Pancreas (tissue), 10 donors: ENCODE measurements at regions not wholly inside any gene's neighbourhood (a gene's known extent, or its start where the extent isn't known, plus 50 kb on each side); places are given as distances from the start of the nearest gene placed in this dataset.

Experiments
- ATAC-seq, 4 donors: fragments of 200-7000 bp; cut with Tn5 transposase; one replicate each; pipeline versions ENCODE4 v1.8.0 to v1.9.1; 2020; ENCODE audit warnings: mild to moderate bottlenecking in 4 of 4, moderate library complexity in 4 of 4
- DNase-seq, 6 donors: peaks; one replicate each; pipeline ENCODE4 v3.0.0-alpha.2; 2020
- FAIRE-seq: peaks from 2 replicates; lab custom pipeline; 2012; peaks lifted over from hg19 to GRCh38; lab: Jason Lieb, UNC
- H3K27ac ChIP-seq, 4 donors: fragments of 200-600 bp; sonication (generic); 1 replicate in 3 of 4; 2 replicates in 1 of 4; pipeline versions ENCODE4 v1.5.0 to v1.8.0; 2020
- H3K27me3 ChIP-seq, 4 donors: fragments of 200-600 bp; one replicate each; pipeline ENCODE4 v1.8.0; 2021
- H3K36me3 ChIP-seq, 3 donors: fragments of 200-600 bp; sonication (generic) in 1 of 3; one replicate each; pipeline versions ENCODE4 v1.5.0 to v1.8.0; 2020 to 2021
- H3K4me1 ChIP-seq, 3 donors: fragments of 200-600 bp; one replicate each; pipeline ENCODE4 v1.8.0; 2021
- H3K4me3 ChIP-seq, 4 donors: fragments of 200-600 bp; sonication (generic) in 2 of 4; one replicate each; pipeline versions ENCODE4 v1.5.0 to v1.8.0; 2020 to 2021
- H3K9me3 ChIP-seq, 4 donors: fragments of 200-600 bp; one replicate each; pipeline ENCODE4 v1.8.0; 2021
- WGBS, 2 donors: extraction: QIAGEN DNeasy Blood & Tissue Kit; methylation state at CpG; one replicate each; pipeline ENCODE4 v1.1.7; 2013; 5-methylcytosine and 5-hydroxymethylcytosine counted together
- intact Hi-C, 3 donors: fragments of 100-400 bp; cut with DNase I; formaldehyde crosslinking; loops; one replicate each; pipeline versions ENCODE4 v1.11.1 to v1.14.2; 2022
- TF ChIP-seq, protein P1 (sequence below), 4 donors: fragments of 200-600 bp; sonication (generic) in 3 of 4; IDR thresholded peaks; one replicate each; pipeline versions ENCODE4 v1.5.0 to v1.8.0; 2021; ENCODE audit warnings: antibody characterized with exemption in 4 of 4
- donor health status: healthy with polysubstance abuse.
- donor health status: DM: no; HTN: no; CAD: no; lungs with moderate emphysema.
- donor health status: DM: no; HTN: no; CAD: no.
- donor health status: control.
- donor health status: control.
- donor health status: Bipolar disorder and iron deficiency.
- donor health status: DM: yes; HTN: yes; CAD: no.
- donor health status: DM: no; HTN: no; CAD: no.
- donor health status: DM: no; HTN: no; CAD: no.
- donor health status: DM: yes; HTN: yes; CAD: no.

- H3K9me3 ChIP-seq, result no peaks in the 10 kb centered on the region
- no peak overlapping the region for H3K4me3 ChIP-seq
- no peaks in the 10 kb centered on the region for H3K27me3 ChIP-seq
- intact Hi-C loops, result no loop called here
- WGBS, 2 donors, result 81 to 88% methylated on average over 4 of the region's 4 CpGs
- no peak for DNase-seq
- no peaks in the 10 kb centered on the region for H3K4me1 ChIP-seq
- ATAC-seq, result no peak
- H3K27ac ChIP-seq, result no peak overlapping the region
- no peak for FAIRE-seq
- H3K36me3 ChIP-seq, result no peaks in the 10 kb centered on the region
- TF ChIP-seq, protein P1, sequence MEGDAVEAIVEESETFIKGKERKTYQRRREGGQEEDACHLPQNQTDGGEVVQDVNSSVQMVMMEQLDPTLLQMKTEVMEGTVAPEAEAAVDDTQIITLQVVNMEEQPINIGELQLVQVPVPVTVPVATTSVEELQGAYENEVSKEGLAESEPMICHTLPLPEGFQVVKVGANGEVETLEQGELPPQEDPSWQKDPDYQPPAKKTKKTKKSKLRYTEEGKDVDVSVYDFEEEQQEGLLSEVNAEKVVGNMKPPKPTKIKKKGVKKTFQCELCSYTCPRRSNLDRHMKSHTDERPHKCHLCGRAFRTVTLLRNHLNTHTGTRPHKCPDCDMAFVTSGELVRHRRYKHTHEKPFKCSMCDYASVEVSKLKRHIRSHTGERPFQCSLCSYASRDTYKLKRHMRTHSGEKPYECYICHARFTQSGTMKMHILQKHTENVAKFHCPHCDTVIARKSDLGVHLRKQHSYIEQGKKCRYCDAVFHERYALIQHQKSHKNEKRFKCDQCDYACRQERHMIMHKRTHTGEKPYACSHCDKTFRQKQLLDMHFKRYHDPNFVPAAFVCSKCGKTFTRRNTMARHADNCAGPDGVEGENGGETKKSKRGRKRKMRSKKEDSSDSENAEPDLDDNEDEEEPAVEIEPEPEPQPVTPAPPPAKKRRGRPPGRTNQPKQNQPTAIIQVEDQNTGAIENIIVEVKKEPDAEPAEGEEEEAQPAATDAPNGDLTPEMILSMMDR (IDR thresholded peaks at IDR 0.05), result no peak
Observed at GRCh38 chr5:8470489-8470888, 601.5 kb downstream of the MTRR start.

DNA sequence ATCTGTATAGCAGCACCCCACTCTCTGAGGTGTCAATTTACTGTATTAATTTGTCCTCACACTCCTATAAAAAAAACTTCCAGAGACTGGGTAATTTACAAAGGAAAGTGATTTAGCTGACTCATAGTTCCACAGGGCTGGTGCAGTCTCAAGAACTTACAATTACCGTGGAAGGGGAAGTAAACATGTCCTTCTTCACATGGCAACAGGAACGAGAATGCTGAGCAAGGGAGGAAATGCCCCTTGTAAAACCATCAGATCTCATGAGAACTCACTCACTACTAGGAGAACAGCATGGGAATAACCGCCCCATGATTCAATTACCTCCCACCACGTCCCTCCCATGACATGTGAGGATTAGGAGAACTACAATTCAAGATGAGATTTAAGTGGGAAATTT lies 602.6 kb downstream of the MTRR start:
- Histone ChIP-seq H3K9me3 (no peaks in the 10 kb centered on the region), H3K27ac (no peak overlapping the region), H3K4me3 (no peak overlapping the region), H3K4me1 (no peaks in the 10 kb centered on the region), H3K36me3 (no peaks in the 10 kb centered on the region), H3K27me3 (no peaks in the 10 kb centered on the region)
- FAIRE-seq, result no peak
- WGBS, 2 donors, result 60 to 62% methylated on average over 4 of the region's 4 CpGs
- ATAC-seq, result no peak
- intact Hi-C loops, result no loop called here
- no peak for DNase-seq
- TF ChIP-seq, protein P1 (IDR thresholded peaks at IDR 0.05), result no peak

DNA sequence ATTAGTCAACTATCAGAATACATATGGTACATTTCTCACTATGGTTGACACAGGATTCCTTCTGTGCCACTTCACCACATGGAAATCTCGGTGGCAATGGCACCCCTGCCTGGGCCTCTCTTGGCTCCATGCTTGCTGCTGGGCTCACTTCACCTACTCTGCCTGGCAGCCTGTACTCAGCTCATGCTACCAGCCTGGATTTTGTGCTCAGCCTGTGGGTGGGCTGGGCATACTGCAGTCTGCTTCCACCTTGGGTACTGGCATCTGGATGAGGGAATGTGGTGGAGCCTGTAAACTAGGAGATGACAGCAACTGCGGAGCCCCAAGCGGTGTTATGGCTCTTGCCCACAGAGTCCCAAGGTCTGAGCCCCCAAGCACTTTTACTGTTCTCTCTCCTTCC lies 604.1 kb downstream of the MTRR start:
- 83 to 89% methylated on average over 3 of the region's 3 CpGs for WGBS, 2 donors
- Histone ChIP-seq H3K4me1 (no peaks in the 10 kb centered on the region), H3K36me3 (no peaks in the 10 kb centered on the region), H3K4me3 (no peak overlapping the region), H3K27ac (no peak overlapping the region), H3K9me3 (no peaks in the 10 kb centered on the region), H3K27me3 (no peaks in the 10 kb centered on the region)
- no peak for DNase-seq
- ATAC-seq, result no peak
- intact Hi-C loops, result no loop called here
- no peak for FAIRE-seq
- TF ChIP-seq, protein P1 (IDR thresholded peaks at IDR 0.05), result no peak

DNA sequence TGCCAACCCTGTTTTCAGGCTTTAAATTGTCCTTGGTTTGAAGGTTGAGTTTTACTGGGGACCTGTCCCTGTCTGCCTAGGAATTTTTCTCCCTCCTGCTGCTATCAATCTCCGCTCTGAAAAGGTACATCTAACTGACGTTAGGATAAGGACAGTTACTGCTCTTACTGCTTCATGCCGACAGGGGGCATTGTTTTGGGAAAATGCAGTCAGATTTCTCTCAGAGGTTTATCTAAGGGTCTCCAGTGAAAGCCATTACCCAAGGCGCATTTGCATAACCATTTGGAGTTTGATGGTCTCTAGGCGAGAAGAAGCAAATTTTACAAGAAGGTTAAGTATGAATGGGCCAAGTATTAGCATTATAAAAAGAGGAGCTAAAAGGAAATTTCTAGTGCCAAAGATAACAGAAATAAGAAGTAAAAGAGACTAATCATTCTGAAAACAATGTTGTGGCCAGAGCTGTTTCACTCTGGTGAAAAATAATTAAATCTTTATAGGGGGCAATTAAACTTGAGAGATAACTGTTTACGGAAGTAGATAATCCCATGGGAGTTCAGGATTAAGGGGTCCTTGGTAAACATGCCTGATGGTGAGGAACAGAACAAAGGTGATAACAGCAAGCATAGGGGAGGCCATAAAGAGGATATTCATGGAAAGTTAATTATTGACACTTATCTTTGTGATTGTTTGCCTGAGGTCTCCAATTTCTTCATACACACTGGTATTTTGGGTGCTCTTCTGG lies 605.0 kb downstream of the MTRR start:
- Histone ChIP-seq H3K4me3 (no peak overlapping the region), H3K27ac (no peak overlapping the region), H3K27me3 (no peaks in the 10 kb centered on the region), H3K9me3 (no peaks in the 10 kb centered on the region), H3K36me3 (no peaks in the 10 kb centered on the region), H3K4me1 (no peaks in the 10 kb centered on the region)
- intact Hi-C loops, result no loop called here
- no peak for DNase-seq
- TF ChIP-seq, protein P1 (IDR thresholded peaks at IDR 0.05), result no peak
- FAIRE-seq, result no peak
- WGBS, 2 donors, result 79% methylated on average over 6 of the region's 6 CpGs
- ATAC-seq, result no peak

DNA sequence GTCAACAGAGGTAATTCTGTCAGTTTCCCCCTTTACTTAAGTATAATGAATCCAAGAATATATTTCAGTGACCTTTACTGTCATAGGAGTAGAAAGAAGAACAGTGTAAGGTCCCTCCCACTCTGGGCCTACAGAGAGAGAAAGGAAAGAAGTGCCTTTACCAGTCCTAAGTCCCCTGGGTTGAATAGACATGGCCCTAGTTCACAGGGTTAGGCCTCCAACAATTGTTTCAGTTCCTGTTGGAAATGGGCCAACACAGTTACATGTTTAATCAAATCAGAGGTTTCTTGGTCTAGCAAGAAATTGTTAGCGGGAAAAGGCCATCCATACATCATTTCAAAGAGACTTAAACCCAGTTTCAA lies 605.6 kb downstream of the MTRR start:
- no peak for DNase-seq
- Histone ChIP-seq H3K9me3 (no peaks in the 10 kb centered on the region), H3K27ac (no peak overlapping the region), H3K4me3 (no peak overlapping the region), H3K36me3 (no peaks in the 10 kb centered on the region), H3K27me3 (no peaks in the 10 kb centered on the region), H3K4me1 (no peaks in the 10 kb centered on the region)
- WGBS, 2 donors, result 91 to 97% methylated on average over 1 of the region's 1 CpG
- TF ChIP-seq, protein P1 (IDR thresholded peaks at IDR 0.05), result no peak
- intact Hi-C loops, result no loop called here
- ATAC-seq, result no peak
- FAIRE-seq, result no peak
